HG02973 (cell line): ENCODE measurements at regions not wholly inside any gene's neighbourhood (a gene's known extent, or its start where the extent isn't known, plus 50 kb on each side); places are given as distances from the start of the nearest gene placed in this dataset.

Experiments used
- ATAC-seq: cut with Tn5 transposase; IDR thresholded peaks from one replicate; pipeline ENCODE4 v1.9.1; 2021; ENCODE audit warnings: moderate library complexity; ENCODE audit not compliant: unreplicated experiment

GRCh38 chr15:92565351-92566125, 90.0 kb downstream of the FAM174B start:
- ATAC-seq = no peak

- ATAC-seq = no peak
Observed at GRCh38 chr15:92561754-92562153, 93.8 kb downstream of the FAM174B start.

GRCh38 chr15:92553317-92553716, 102.3 kb downstream of the FAM174B start:
- no peak for ATAC-seq

- ATAC-seq = no peak
Observed at GRCh38 chr15:92545996-92546395, 109.6 kb downstream of the FAM174B start.

GRCh38 chr15:92541291-92542200, 114.0 kb downstream of the FAM174B start:
- no peak for ATAC-seq

GRCh38 chr15:92538115-92538514, 117.5 kb downstream of the FAM174B start:
- ATAC-seq = no peak

GRCh38 chr15:92533298-92533697, 122.3 kb downstream of the FAM174B start:
- no peak for ATAC-seq

- no peak for ATAC-seq
Observed at GRCh38 chr15:92531406-92531805, 124.2 kb downstream of the FAM174B start.

- no peak for ATAC-seq
Observed at GRCh38 chr15:92528736-92529135, 126.8 kb downstream of the FAM174B start.

GRCh38 chr15:92527197-92527596, 128.4 kb downstream of the FAM174B start:
- no peak for ATAC-seq

- ATAC-seq = no peak
Observed at GRCh38 chr15:92525758-92526245, 129.8 kb downstream of the FAM174B start.

- no peak for ATAC-seq
Observed at GRCh38 chr15:92524874-92525565, 130.6 kb downstream of the FAM174B start.

GRCh38 chr15:92524161-92524560, 130.5 kb downstream of the ST8SIA2 start:
- ATAC-seq = no peak

- no peak for ATAC-seq
Observed at GRCh38 chr15:92523176-92523575, 129.5 kb downstream of the ST8SIA2 start.

- peak; percentile 90 for ATAC-seq
Observed at GRCh38 chr15:92521624-92522008, 127.9 kb downstream of the ST8SIA2 start.

GRCh38 chr15:92520914-92521623, 127.4 kb downstream of the ST8SIA2 start:
- ATAC-seq = peak; percentile 21

GRCh38 chr15:92519709-92520108, 126.0 kb downstream of the ST8SIA2 start:
- ATAC-seq = no peak
